HG03571 (cell line): ENCODE measurements at regions not wholly inside any gene's neighbourhood (a gene's known extent, or its start where the extent isn't known, plus 50 kb on each side); places are given as distances from the start of the nearest gene placed in this dataset.

ENCODE experiments used
- ATAC-seq: cut with Tn5 transposase; IDR thresholded peaks from one replicate; pipeline ENCODE4 v1.9.1; 2021; ENCODE audit not compliant: unreplicated experiment

GRCh38 chr5:109944461-109944860 lies 254.7 kb downstream of the MAN2A1 start:
- ATAC-seq, result no peak

GRCh38 chr5:109945097-109945678 lies 255.5 kb downstream of the MAN2A1 start:
- no peak for ATAC-seq

GRCh38 chr5:109945723-109946480 lies 256.2 kb downstream of the MAN2A1 start:
- no peak for ATAC-seq

GRCh38 chr5:109946610-109947009 lies 256.9 kb downstream of the MAN2A1 start:
- no peak for ATAC-seq

GRCh38 chr5:109947667-109948066 lies 257.9 kb downstream of the MAN2A1 start:
- ATAC-seq, result no peak

GRCh38 chr5:109950634-109951033 lies 260.9 kb downstream of the MAN2A1 start:
- ATAC-seq, result no peak

- ATAC-seq, result no peak
These were observed 261.6 kb downstream of the MAN2A1 start for GRCh38 chr5:109951348-109951747.

GRCh38 chr5:109951758-109952157 lies 262.0 kb downstream of the MAN2A1 start:
- ATAC-seq, result no peak

GRCh38 chr5:109953761-109954160 lies 264.0 kb downstream of the MAN2A1 start:
- no peak for ATAC-seq

GRCh38 chr5:109956884-109957283 lies 267.2 kb downstream of the MAN2A1 start:
- no peak for ATAC-seq

GRCh38 chr5:109958082-109958481 lies 268.4 kb downstream of the MAN2A1 start:
- ATAC-seq, result no peak

- ATAC-seq, result no peak
These were observed 269.9 kb downstream of the MAN2A1 start for GRCh38 chr5:109959652-109960051.

- no peak for ATAC-seq
These were observed 272.0 kb downstream of the MAN2A1 start for GRCh38 chr5:109961751-109962150.

- no peak for ATAC-seq
These were observed 273.3 kb downstream of the MAN2A1 start for GRCh38 chr5:109962882-109963603.

GRCh38 chr5:109964136-109964535 lies 274.4 kb downstream of the MAN2A1 start:
- ATAC-seq, result no peak

- ATAC-seq, result no peak
These were observed 275.9 kb downstream of the MAN2A1 start for GRCh38 chr5:109965634-109966033.

GRCh38 chr5:109971968-109972367 lies 282.2 kb downstream of the MAN2A1 start:
- ATAC-seq, result no peak

- no peak for ATAC-seq
These were observed 292.3 kb downstream of the MAN2A1 start for GRCh38 chr5:109981979-109982378.

- no peak for ATAC-seq
These were observed 293.3 kb downstream of the MAN2A1 start for GRCh38 chr5:109982966-109983534.

- no peak for ATAC-seq
These were observed 297.0 kb downstream of the MAN2A1 start for GRCh38 chr5:109986726-109987125.

- ATAC-seq, result no peak
These were observed 297.6 kb downstream of the MAN2A1 start for GRCh38 chr5:109987355-109987754.

GRCh38 chr5:109987970-109988369 lies 298.2 kb downstream of the MAN2A1 start:
- ATAC-seq, result no peak
